HEK293 (cell line): ENCODE measurements at regions not wholly inside any gene's neighbourhood (a gene's known extent, or its start where the extent isn't known, plus 50 kb on each side); places are given as distances from the start of the nearest gene placed in this dataset.

Experiments
- CTCF ChIA-PET: fragments of 350-600 bp; formaldehyde crosslinking; extraction: SDS; loops from one replicate; lab custom pipeline; 2021; ENCODE audit warnings: antibody characterized with exemption; lab: Yijun Ruan, JAX
- POLR2A ChIA-PET: fragments of 300-600 bp; formaldehyde crosslinking; extraction: SDS; loops from one replicate; lab custom pipeline; 2020; ENCODE audit warnings: antibody characterized with exemption, inconsistent platforms; lab: Yijun Ruan, JAX
- H3K27ac ChIP-seq: fragments of 200-500 bp; sonication (Bioruptor generic); 2 replicates; pipeline ENCODE4 v1.5.1; 2014; ENCODE audit warnings: low read depth, low read length, control low read depth, inconsistent platforms; ENCODE audit errors: extremely low read depth
- H3K36me3 ChIP-seq, 2 experiments: fragments of 200-500 bp in 1 of 2; sonication (Bioruptor generic) in 1 of 2; 1 replicate in 1 of 2; 2 replicates in 1 of 2; pipeline ENCODE4 v1.5.1; 2014 to 2017; ENCODE audit warnings: inconsistent platforms in 2 of 2, low read length in 2 of 2; ENCODE audit not compliant: control insufficient read depth in 2 of 2, insufficient read depth in 1 of 2
- H3K4me1 ChIP-seq: fragments of 200-500 bp; sonication (Bioruptor generic); 2 replicates; pipeline ENCODE4 v1.5.1; 2014; ENCODE audit warnings: mild to moderate bottlenecking, low read length, inconsistent platforms; ENCODE audit not compliant: control insufficient read depth, insufficient read depth
- H3K4me3 ChIP-seq: 2 replicates; pipeline ENCODE4 v1.5.1; 2011; ENCODE audit warnings: low read depth, mild to moderate bottlenecking, control low read depth, low read length, moderate library complexity
- H3K9me3 ChIP-seq: fragments of 200-500 bp; sonication (Bioruptor generic); 2 replicates; pipeline ENCODE4 v1.5.1; 2014; ENCODE audit warnings: low read depth, low read length, inconsistent platforms; ENCODE audit not compliant: control insufficient read depth, insufficient read depth
- FEZF1 ChIP-seq: fragments of 450-650 bp; formaldehyde crosslinking; IDR thresholded peaks from 2 replicates; pipeline ENCODE4 v1.5.1; 2016; ENCODE audit warnings: missing biosample characterization, missing genetic modification characterization
- OVOL3 ChIP-seq: fragments of 450-650 bp; formaldehyde crosslinking; IDR thresholded peaks from 2 replicates; pipeline ENCODE4 v1.5.1; 2016; ENCODE audit warnings: missing biosample characterization, missing genetic modification characterization
- SP2 ChIP-seq: fragments of 450-650 bp; formaldehyde crosslinking; IDR thresholded peaks from 2 replicates; pipeline ENCODE4 v1.5.1; 2016; ENCODE audit warnings: missing biosample characterization, missing genetic modification characterization
- TCF7L2 ChIP-seq: IDR thresholded peaks from 2 replicates; pipeline ENCODE4 v1.6.1; 2011; ENCODE audit warnings: low read depth, mild to moderate bottlenecking, inconsistent platforms, low read length, moderate library complexity, borderline replicate concordance
- ZNF10 ChIP-seq: fragments of 450-650 bp; formaldehyde crosslinking; IDR thresholded peaks from 2 replicates; pipeline ENCODE4 v1.5.1; 2017; ENCODE audit warnings: missing biosample characterization, missing genetic modification characterization
- ZNF221 ChIP-seq: fragments of 450-650 bp; formaldehyde crosslinking; IDR thresholded peaks from 2 replicates; pipeline ENCODE4 v1.5.1; 2017; ENCODE audit warnings: missing biosample characterization, missing genetic modification characterization, borderline replicate concordance
- ZNF24 ChIP-seq: fragments of 450-650 bp; formaldehyde crosslinking; IDR thresholded peaks from 2 replicates; pipeline ENCODE4 v1.5.1; 2016; ENCODE audit warnings: missing biosample characterization, missing genetic modification characterization
- ZNF560 ChIP-seq: fragments of 450-650 bp; formaldehyde crosslinking; IDR thresholded peaks from 2 replicates; pipeline ENCODE4 v1.5.1; 2017; ENCODE audit warnings: missing biosample characterization, missing genetic modification characterization, borderline replicate concordance
- ZNF654 ChIP-seq: fragments of 450-650 bp; formaldehyde crosslinking; IDR thresholded peaks from 2 replicates; pipeline ENCODE4 v1.5.1; 2016; ENCODE audit warnings: low read depth, missing biosample characterization, missing genetic modification characterization
- ZSCAN30 ChIP-seq: fragments of 450-650 bp; IDR thresholded peaks from 2 replicates; pipeline ENCODE4 v1.5.1; 2018; ENCODE audit warnings: missing biosample characterization, mild to moderate bottlenecking, missing genetic modification characterization, moderate library complexity
- ZXDB ChIP-seq: fragments of 450-650 bp; formaldehyde crosslinking; IDR thresholded peaks from 2 replicates; pipeline ENCODE4 v1.5.1; 2016; ENCODE audit warnings: missing biosample characterization, missing genetic modification characterization
- TF ChIP-seq, protein P1 (sequence below): fragments of 450-650 bp; formaldehyde crosslinking; IDR thresholded peaks from 2 replicates; pipeline ENCODE4 v1.5.1; 2016; ENCODE audit warnings: missing biosample characterization, missing genetic modification characterization
- TF ChIP-seq, protein P2 (sequence below): fragments of 450-650 bp; formaldehyde crosslinking; IDR thresholded peaks from 2 replicates; pipeline ENCODE4 v1.5.1; 2016; ENCODE audit warnings: missing biosample characterization, missing genetic modification characterization
- TF ChIP-seq, protein P3 (sequence below): fragments of 450-650 bp; formaldehyde crosslinking; IDR thresholded peaks from 2 replicates; pipeline ENCODE4 v1.5.1; 2017; ENCODE audit warnings: missing biosample characterization, missing genetic modification characterization
- TF ChIP-seq, protein P4 (sequence below): fragments of 450-650 bp; formaldehyde crosslinking; IDR thresholded peaks from 2 replicates; pipeline ENCODE4 v1.5.1; 2017; ENCODE audit warnings: missing biosample characterization, missing genetic modification characterization

DNA sequence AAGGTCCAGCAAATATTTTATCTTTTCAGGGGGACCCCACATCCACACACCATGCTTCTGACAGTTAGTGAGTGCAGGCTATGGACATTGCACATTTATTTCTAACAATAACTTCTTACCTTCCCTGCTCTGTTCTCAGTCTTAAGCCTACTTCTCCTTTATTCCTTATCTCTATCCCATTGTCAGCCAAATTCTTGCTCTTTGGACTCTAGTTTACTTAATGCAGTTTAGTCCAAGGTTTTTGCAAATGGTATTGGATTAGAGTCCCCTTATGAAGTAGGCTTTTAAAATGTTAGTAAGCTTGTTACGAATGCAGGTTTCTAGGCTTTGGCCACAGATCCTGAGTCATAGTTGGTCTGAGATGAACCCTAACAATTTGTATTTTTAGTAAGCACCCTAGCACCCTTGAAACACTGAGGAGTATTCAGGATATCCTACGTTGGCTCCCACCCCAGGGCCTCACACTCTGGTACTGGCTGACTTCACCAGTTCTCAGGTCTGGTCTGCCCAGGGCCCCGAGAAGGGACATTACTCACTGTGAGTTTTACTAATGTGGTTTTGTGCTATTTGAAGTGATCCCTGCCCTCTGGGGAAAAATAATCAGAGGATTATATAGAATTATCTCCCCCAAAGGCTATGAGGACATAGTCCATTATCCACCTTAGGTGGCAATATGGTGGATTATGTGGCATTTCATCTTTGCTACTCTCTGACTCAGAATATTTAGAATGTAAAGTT lies 239.5 kb downstream of the TGFB2 start:
- Histone ChIP-seq H3K4me3 (no peak overlapping the region), H3K4me1 (no peaks in the 10 kb centered on the region; the same call in 1 of the 2 replicates), H3K27ac (no peak overlapping the region), H3K36me3 (no peaks in the 10 kb centered on the region), H3K9me3 (no peaks in the 10 kb centered on the region)
- POLR2A ChIA-PET: interaction anchor here (1.0 kb wide), 1 partner anchor 122 kb away, joined by 3 read pairs; no protein-coding TSS in a partner anchor
- TF ChIP-seq FEZF1 (tag by site-specific recombination) (no peak), ZNF654 (tag by site-specific recombination) (no peak), ZNF24 (tag by site-specific recombination) (no peak), ZSCAN30 (tag by site-specific recombination) (no peak), SP2 (tag by site-specific recombination) (no peak), TCF7L2 (no peak), ZNF221 (tag by site-specific recombination) (no peak), ZXDB (tag by site-specific recombination) (no peak), ZNF10 (tag by site-specific recombination) (no peak), OVOL3 (tag by site-specific recombination) (no peak), ZNF560 (tag by site-specific recombination) (no peak)
- TF ChIP-seq, protein P1, sequence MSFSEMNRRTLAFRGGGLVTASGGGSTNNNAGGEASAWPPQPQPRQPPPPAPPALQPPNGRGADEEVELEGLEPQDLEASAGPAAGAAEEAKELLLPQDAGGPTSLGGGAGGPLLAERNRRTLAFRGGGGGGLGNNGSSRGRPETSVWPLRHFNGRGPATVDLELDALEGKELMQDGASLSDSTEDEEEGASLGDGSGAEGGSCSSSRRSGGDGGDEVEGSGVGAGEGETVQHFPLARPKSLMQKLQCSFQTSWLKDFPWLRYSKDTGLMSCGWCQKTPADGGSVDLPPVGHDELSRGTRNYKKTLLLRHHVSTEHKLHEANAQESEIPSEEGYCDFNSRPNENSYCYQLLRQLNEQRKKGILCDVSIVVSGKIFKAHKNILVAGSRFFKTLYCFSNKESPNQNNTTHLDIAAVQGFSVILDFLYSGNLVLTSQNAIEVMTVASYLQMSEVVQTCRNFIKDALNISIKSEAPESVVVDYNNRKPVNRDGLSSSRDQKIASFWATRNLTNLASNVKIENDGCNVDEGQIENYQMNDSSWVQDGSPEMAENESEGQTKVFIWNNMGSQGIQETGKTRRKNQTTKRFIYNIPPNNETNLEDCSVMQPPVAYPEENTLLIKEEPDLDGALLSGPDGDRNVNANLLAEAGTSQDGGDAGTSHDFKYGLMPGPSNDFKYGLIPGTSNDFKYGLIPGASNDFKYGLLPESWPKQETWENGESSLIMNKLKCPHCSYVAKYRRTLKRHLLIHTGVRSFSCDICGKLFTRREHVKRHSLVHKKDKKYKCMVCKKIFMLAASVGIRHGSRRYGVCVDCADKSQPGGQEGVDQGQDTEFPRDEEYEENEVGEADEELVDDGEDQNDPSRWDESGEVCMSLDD (tag by site-specific recombination): no peak
- TF ChIP-seq, protein P2, sequence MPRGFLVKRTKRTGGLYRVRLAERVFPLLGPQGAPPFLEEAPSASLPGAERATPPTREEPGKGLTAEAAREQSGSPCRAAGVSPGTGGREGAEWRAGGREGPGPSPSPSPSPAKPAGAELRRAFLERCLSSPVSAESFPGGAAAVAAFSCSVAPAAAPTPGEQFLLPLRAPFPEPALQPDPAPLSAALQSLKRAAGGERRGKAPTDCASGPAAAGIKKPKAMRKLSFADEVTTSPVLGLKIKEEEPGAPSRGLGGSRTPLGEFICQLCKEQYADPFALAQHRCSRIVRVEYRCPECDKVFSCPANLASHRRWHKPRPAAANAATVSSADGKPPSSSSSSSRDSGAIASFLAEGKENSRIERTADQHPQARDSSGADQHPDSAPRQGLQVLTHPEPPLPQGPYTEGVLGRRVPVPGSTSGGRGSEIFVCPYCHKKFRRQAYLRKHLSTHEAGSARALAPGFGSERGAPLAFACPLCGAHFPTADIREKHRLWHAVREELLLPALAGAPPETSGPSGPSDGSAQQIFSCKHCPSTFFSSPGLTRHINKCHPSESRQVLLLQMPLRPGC: no peak
- TF ChIP-seq, protein P3, sequence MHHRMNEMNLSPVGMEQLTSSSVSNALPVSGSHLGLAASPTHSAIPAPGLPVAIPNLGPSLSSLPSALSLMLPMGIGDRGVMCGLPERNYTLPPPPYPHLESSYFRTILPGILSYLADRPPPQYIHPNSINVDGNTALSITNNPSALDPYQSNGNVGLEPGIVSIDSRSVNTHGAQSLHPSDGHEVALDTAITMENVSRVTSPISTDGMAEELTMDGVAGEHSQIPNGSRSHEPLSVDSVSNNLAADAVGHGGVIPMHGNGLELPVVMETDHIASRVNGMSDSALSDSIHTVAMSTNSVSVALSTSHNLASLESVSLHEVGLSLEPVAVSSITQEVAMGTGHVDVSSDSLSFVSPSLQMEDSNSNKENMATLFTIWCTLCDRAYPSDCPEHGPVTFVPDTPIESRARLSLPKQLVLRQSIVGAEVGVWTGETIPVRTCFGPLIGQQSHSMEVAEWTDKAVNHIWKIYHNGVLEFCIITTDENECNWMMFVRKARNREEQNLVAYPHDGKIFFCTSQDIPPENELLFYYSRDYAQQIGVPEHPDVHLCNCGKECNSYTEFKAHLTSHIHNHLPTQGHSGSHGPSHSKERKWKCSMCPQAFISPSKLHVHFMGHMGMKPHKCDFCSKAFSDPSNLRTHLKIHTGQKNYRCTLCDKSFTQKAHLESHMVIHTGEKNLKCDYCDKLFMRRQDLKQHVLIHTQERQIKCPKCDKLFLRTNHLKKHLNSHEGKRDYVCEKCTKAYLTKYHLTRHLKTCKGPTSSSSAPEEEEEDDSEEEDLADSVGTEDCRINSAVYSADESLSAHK: no peak
- TF ChIP-seq, protein P4, sequence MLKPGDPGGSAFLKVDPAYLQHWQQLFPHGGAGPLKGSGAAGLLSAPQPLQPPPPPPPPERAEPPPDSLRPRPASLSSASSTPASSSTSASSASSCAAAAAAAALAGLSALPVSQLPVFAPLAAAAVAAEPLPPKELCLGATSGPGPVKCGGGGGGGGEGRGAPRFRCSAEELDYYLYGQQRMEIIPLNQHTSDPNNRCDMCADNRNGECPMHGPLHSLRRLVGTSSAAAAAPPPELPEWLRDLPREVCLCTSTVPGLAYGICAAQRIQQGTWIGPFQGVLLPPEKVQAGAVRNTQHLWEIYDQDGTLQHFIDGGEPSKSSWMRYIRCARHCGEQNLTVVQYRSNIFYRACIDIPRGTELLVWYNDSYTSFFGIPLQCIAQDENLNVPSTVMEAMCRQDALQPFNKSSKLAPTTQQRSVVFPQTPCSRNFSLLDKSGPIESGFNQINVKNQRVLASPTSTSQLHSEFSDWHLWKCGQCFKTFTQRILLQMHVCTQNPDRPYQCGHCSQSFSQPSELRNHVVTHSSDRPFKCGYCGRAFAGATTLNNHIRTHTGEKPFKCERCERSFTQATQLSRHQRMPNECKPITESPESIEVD: no peak
- CTCF ChIA-PET: interaction anchor here (1.2 kb wide), 1 partner anchor 244 kb away, joined by 3 read pairs; no protein-coding TSS in a partner anchor
